Gastrocnemius medialis (tissue), 4 donors: ENCODE measurements at regions not wholly inside any gene's neighbourhood (a gene's known extent, or its start where the extent isn't known, plus 50 kb on each side); places are given as distances from the start of the nearest gene placed in this dataset.

Source experiments
- CTCF ChIP-seq, 5 experiments: fragments of 450-650 bp in 3 of 5; fragments of 200-600 bp in 2 of 5; sonication (generic) in 2 of 5; IDR thresholded peaks in 4 of 5; conservative IDR thresholded peaks in 1 of 5; 1 replicate in 4 of 5; 2 replicates in 1 of 5; pipeline ENCODE4 v1.5.1; 2016 to 2019; ENCODE audit warnings: antibody characterized with exemption in 5 of 5, mild to moderate bottlenecking in 3 of 5, moderate library complexity in 3 of 5
- POLR2A ChIP-seq, 2 donors: fragments of 450-650 bp; IDR thresholded peaks; one replicate each; pipeline ENCODE4 v1.6.1; 2017; ENCODE audit warnings: antibody characterized with exemption in 2 of 2, mild to moderate bottlenecking in 2 of 2, moderate library complexity in 2 of 2

- TF ChIP-seq CTCF (IDR thresholded peaks at IDR 0.05 in 4 of 5, conservative IDR thresholded peaks at IDR 0.05 in 1 of 5) (no peak), POLR2A (IDR thresholded peaks at IDR 0.05) (no peak)
Observed at GRCh38 chr7:132705146-132705545, 128.9 kb upstream of the PLXNA4 start.
